ENCODE measurements at regions not wholly inside any gene's neighbourhood (a gene's known extent, or its start where the extent isn't known, plus 50 kb on each side); places are given as distances from the start of the nearest gene placed in this dataset.

DNA sequence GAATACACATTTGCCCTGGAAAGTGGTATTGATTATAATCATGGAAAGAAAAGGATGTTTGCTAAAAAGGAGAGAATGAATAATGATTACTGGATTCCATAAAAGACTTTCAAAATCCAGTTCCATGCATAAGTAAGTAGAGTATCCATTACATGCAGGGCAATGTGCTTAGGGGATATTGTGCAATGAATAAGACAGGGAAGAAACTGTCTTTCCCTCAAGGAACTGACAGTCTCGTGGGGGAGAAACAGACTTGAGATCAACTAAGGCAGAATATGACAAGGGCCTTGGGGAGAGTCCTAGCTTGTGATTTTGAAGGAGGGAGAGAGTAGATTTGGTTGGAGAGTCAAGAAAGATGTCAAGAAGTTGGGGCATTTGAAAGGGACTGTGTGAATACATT is 130.6 kb downstream of the SPP2 start:
- Histone ChIP-seq H3K27ac (ENCODE audit: insufficient read depth, low read depth, low read length) (no peak overlapping the region), H4K20me1 (replicated peaks; ENCODE audit: control insufficient read depth, extremely low read depth, insufficient read depth, low read length) (no peaks in the 10 kb centered on the region), H3K9me3 (replicated peaks; ENCODE audit: control insufficient read depth, insufficient read depth, low read length) (no peaks in the 10 kb centered on the region), H3K4me2 (ENCODE audit: insufficient read depth, low read length) (no peak overlapping the region), H3K9me1 (replicated peaks; ENCODE audit: control insufficient read depth, extremely low read depth, insufficient read depth, low read length) (no peaks in the 10 kb centered on the region), H2AFZ (ENCODE audit: low read depth, low read length) (no peak overlapping the region), H3K79me2 (ENCODE audit: control insufficient read depth, insufficient read depth, low read length) (no peaks in the 10 kb centered on the region), H3K36me3 (ENCODE audit: control insufficient read depth in 2 of 2, extremely low read depth in 1 of 2, insufficient read depth in 2 of 2, low read length in 2 of 2) (no peaks in the 10 kb centered on the region), H3K9ac (replicated peaks; ENCODE audit: extremely low read depth, insufficient read depth, low read length) (no peak overlapping the region), H3K27me3 (ENCODE audit: control insufficient read depth in 2 of 2, insufficient read depth in 2 of 2, low read length in 2 of 2) (peaks cover 3 to 20% of the 10 kb centered on the region in 2 experiments), H3K4me3 (replicated peaks in 1 of 3; ENCODE audit: insufficient read depth in 1 of 3, low read depth in 1 of 3, low read length in 3 of 3) (no peak overlapping the region), H3K4me1 (ENCODE audit: control insufficient read depth, extremely low read depth, insufficient read depth, low read length) (no peaks in the 10 kb centered on the region)
- dilution Hi-C loops (cut with MboI; ENCODE audit: extremely low pct_ligation_motif_present, low sequenced_read_pairs), result no loop called here
- TF ChIP-seq, protein P1, sequence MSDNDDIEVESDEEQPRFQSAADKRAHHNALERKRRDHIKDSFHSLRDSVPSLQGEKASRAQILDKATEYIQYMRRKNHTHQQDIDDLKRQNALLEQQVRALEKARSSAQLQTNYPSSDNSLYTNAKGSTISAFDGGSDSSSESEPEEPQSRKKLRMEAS (IDR thresholded peaks at IDR 0.05; ENCODE audit: insufficient read depth, insufficient read length), result no peak
- no peak for TF ChIP-seq EZH2 (IDR thresholded peaks at IDR 0.05; ENCODE audit: borderline replicate concordance, low read depth, low read length, severe bottlenecking)
- TF ChIP-seq JUN (IDR thresholded peaks at IDR 0.05; ENCODE audit: borderline replicate concordance, insufficient read depth, insufficient read length, low read depth), result no peak
- intact Hi-C loops (cut with micrococcal nuclease), result loop anchor here (2.0 kb wide), 1 partner anchor 78 kb away; no protein-coding TSS in a partner anchor
- ChIA-PET CTCF (interaction anchor here (1.0 to 1.4 kb wide), 2 partner anchors 9 to 10 kb away, joined by 3 read pairs; no protein-coding TSS in a partner anchor), POLR2A (no interaction called here)
- FAIRE-seq, result no peak
- no TSS peak for BruUV-seq (replicated peaks)
- DNase-seq (ENCODE audit: low read depth, low spot score), result no peak

DNA sequence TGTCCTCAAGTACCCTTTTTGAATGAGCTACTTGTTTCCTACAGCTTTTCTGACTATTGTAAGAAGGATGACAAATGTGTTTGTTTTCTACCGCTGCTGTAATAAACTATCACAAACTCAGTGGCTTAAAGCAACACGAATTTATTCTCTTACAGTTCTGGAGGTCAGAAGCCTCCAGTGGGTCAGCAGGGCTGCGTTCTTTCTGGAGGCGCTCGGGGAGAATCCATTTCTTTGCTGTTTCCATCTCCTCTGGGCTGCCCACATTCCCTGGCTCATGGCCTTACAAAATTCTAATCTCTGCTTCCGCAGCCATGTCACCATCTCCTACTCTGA is 128.5 kb downstream of the SPP2 start:
- H3K9ac ChIP-seq (replicated peaks; ENCODE audit: extremely low read depth, insufficient read depth, low read length), result no peak overlapping the region
- no peaks in the 10 kb centered on the region for H3K4me1 ChIP-seq (ENCODE audit: control insufficient read depth, extremely low read depth, insufficient read depth, low read length)
- H3K9me3 ChIP-seq (replicated peaks; ENCODE audit: control insufficient read depth, insufficient read depth, low read length), result no peaks in the 10 kb centered on the region
- no peak overlapping the region for H3K27ac ChIP-seq (ENCODE audit: insufficient read depth, low read depth, low read length)
- H3K4me2 ChIP-seq (ENCODE audit: insufficient read depth, low read length), result no peak overlapping the region
- H2AFZ ChIP-seq (ENCODE audit: low read depth, low read length), result no peak overlapping the region
- CTCF ChIA-PET, result interaction anchor here (1.0 kb wide), 1 partner anchor 10 kb away, joined by 3 read pairs; no protein-coding TSS in a partner anchor
- no peaks in the 10 kb centered on the region for H3K9me1 ChIP-seq (replicated peaks; ENCODE audit: control insufficient read depth, extremely low read depth, insufficient read depth, low read length)
- H3K79me2 ChIP-seq (ENCODE audit: control insufficient read depth, insufficient read depth, low read length), result no peaks in the 10 kb centered on the region
- no peaks in the 10 kb centered on the region for H4K20me1 ChIP-seq (replicated peaks; ENCODE audit: control insufficient read depth, extremely low read depth, insufficient read depth, low read length)
- H3K4me3 ChIP-seq (replicated peaks in 1 of 3; ENCODE audit: insufficient read depth in 1 of 3, low read depth in 1 of 3, low read length in 3 of 3), result no peak overlapping the region
- dilution Hi-C loops (cut with MboI; ENCODE audit: extremely low pct_ligation_motif_present, low sequenced_read_pairs), result no loop called here
- POLR2A ChIA-PET, result no interaction called here
- DNase-seq (ENCODE audit: low read depth, low spot score), result no peak
- no peak for FAIRE-seq
- intact Hi-C loops (cut with micrococcal nuclease), result no loop called here
- TF ChIP-seq JUN (IDR thresholded peaks at IDR 0.05; ENCODE audit: borderline replicate concordance, insufficient read depth, insufficient read length, low read depth), result no peak
- TF ChIP-seq, protein P2, sequence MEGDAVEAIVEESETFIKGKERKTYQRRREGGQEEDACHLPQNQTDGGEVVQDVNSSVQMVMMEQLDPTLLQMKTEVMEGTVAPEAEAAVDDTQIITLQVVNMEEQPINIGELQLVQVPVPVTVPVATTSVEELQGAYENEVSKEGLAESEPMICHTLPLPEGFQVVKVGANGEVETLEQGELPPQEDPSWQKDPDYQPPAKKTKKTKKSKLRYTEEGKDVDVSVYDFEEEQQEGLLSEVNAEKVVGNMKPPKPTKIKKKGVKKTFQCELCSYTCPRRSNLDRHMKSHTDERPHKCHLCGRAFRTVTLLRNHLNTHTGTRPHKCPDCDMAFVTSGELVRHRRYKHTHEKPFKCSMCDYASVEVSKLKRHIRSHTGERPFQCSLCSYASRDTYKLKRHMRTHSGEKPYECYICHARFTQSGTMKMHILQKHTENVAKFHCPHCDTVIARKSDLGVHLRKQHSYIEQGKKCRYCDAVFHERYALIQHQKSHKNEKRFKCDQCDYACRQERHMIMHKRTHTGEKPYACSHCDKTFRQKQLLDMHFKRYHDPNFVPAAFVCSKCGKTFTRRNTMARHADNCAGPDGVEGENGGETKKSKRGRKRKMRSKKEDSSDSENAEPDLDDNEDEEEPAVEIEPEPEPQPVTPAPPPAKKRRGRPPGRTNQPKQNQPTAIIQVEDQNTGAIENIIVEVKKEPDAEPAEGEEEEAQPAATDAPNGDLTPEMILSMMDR (IDR thresholded peaks at IDR 0.05; ENCODE audit: extremely low read depth in 1 of 2, insufficient read depth in 1 of 2, low read depth in 1 of 2, low read length in 2 of 2), result no peak
- TF ChIP-seq EZH2 (IDR thresholded peaks at IDR 0.05; ENCODE audit: borderline replicate concordance, low read depth, low read length, severe bottlenecking), result no peak
- TF ChIP-seq POLR2A (IDR thresholded peaks at IDR 0.05; ENCODE audit: low read depth, low read length), result no peak
- no peak for TF ChIP-seq POLR2AphosphoS5 (IDR thresholded peaks at IDR 0.05; ENCODE audit: insufficient read depth, low read depth, low read length)
- no peak for TF ChIP-seq FOS (IDR thresholded peaks at IDR 0.05; ENCODE audit: borderline replicate concordance, insufficient read depth, low read length)
- TF ChIP-seq, protein P1 (IDR thresholded peaks at IDR 0.05; ENCODE audit: insufficient read depth, insufficient read length), result no peak
- TF ChIP-seq MYC (IDR thresholded peaks at IDR 0.05; ENCODE audit: low read depth, low read length), result no peak
- TF ChIP-seq GATA2 (IDR thresholded peaks at IDR 0.05; ENCODE audit: insufficient read depth, insufficient read length, low read depth, low read length), result no peak
- peaks cover 3 to 8% of the 10 kb centered on the region in 2 experiments for H3K27me3 ChIP-seq (ENCODE audit: control insufficient read depth in 2 of 2, insufficient read depth in 2 of 2, low read length in 2 of 2)
- BruUV-seq (replicated peaks), result no TSS peak
- no peaks in the 10 kb centered on the region for H3K36me3 ChIP-seq (ENCODE audit: control insufficient read depth in 2 of 2, extremely low read depth in 1 of 2, insufficient read depth in 2 of 2, low read length in 2 of 2)
